ENCODE measurements at regions not wholly inside any gene's neighbourhood (a gene's known extent, or its start where the extent isn't known, plus 50 kb on each side); places are given as distances from the start of the nearest gene placed in this dataset.
"Not testable (repeated sequence)": the region's sequence is repeated elsewhere in the genome, so short reads cannot be mapped to it uniquely, and the experiment has no call there.

GRCh38 chr5:25002371-25002770, 357.6 kb upstream of the CDH10 start:
- DNase-seq: no peak

GRCh38 chr5:24999732-25000131, 355.0 kb upstream of the CDH10 start:
- DNase-seq: no peak

DNA sequence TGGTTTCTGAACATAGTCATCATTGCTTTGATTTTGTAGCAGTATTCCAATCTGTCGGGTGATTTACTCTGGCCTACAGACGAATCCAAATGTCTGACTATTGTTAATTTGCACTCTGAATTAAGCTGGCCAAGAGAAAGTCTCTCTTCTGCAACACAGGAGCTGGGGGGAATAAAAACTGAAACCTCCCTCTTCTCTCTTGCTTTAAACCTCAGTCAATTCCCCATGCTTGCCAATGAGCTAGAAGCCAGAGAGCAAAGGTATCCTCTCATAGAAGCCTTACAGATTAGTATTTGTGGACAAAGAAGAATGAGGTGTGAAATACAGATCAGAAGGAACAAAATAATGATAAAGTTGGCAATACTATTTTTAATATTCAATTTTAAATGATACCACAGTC, 353.9 kb upstream of the CDH10 start:
- DNase-seq: no peak

GRCh38 chr5:24986326-24986725, 341.5 kb upstream of the CDH10 start:
- no peak for DNase-seq

GRCh38 chr5:24978552-24978951, 333.8 kb upstream of the CDH10 start:
- not testable (repeated sequence) for DNase-seq

DNA sequence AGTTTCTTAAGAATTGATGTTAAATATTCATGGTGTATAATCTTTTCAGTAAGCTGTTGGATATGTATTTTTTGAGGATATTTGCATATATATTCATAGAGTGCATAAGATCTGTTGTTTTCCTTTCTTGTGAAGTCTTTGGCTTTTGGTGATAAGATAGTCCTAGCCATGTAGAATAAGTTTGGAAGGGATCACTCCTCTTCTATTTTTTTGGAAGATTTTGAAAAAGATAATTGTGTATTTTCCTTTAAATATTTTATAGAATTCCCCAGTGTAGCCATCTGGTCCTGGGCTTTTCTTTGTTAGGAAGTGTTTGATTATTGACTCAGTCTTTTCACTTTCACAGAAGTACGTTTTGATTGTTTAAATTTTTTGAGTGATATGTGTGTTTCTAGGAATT, 318.8 kb upstream of the CDH10 start:
- no peak for DNase-seq

- no peak for DNase-seq
Observed at GRCh38 chr5:24923400-24923799, 278.6 kb upstream of the CDH10 start.

DNA sequence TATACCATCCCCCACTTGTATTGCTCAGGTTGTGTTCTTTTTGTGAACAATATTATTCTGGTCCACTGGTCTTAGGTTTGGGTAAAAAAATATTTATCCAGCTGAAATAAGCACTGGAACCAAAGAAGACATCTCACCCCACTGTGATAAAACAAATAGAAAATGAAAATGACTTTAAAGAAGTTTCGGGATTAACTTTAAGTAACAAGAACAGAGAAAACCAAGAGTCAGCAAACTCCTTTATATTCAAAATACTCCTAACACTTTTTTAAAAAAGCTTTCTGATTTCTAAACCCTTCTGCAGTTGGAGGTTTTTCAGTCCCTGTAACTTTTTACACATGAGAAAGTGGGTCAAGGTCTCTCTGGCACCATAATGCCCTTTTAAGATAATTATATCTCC, 273.9 kb upstream of the CDH10 start:
- DNase-seq: no peak

DNA sequence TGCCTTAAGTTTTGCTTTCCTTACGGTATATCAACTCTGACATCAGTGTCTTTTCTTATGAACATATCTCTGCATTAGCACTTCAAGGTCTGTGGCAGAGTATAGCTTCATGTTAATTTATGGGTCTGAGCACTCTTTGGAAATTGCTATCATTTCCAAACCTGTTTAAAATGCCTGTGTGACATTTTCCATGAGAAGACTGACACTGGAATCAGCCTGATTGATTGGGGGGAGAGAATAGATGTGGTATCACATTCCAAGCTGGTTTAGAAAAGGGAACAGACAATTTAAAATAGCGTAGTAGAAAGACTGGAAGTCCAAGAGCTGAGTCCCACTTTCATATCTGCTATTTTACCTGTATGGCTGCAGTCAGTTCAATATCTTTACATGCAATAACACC, 272.1 kb upstream of the CDH10 start:
- no peak for DNase-seq

GRCh38 chr5:24909210-24909609, 264.4 kb upstream of the CDH10 start:
- DNase-seq: no peak

DNA sequence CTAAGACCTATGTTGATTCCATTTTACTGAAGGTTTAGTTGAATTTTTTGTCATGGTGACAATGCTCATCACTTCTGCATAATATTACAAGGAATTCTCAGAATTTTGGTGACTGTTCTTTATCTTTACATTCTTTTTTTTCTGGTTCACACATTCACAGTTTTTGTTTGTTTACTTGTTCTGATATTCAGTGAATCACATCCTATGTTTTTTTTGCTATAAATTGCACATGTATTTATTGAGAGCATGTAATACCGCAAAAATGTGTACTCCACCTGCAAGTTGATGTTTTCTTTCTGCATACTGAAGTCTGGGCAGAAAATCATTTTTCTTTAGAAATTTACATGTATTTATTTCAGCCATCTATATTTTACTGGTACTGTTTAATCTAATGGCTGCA, 261.9 kb upstream of the CDH10 start:
- no peak for DNase-seq

DNA sequence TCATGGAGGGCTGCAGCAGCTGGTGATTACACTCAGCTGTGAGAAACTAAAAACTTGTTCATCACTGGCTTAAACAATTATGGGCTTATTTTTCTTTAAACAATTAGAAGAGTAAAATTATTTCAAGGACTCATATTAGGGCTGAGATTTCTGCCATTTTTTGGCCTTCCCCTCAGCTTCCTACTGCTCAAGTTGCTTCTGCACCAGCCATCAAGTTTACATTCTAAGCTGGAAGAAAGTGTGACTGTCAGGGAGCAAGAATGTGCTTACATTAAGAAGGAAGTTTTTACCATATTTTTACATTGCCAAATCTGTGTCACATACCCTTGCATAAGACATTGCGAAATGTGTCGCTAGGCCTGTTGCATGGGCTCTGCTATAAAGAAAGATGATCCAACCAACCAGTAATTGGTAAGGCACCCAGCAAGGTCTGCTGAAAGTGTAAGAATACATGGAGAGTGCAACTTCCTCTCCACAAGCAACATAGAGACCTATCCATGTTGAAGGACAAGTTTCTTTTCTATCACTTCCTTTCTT, 260.3 kb upstream of the CDH10 start:
- no peak for DNase-seq

GRCh38 chr5:24899180-24899579, 254.4 kb upstream of the CDH10 start:
- no peak for DNase-seq

- DNase-seq: no peak
Observed at GRCh38 chr5:24864244-24864643, 219.5 kb upstream of the CDH10 start.

GRCh38 chr5:24862117-24862516, 217.3 kb upstream of the CDH10 start:
- no peak for DNase-seq

DNA sequence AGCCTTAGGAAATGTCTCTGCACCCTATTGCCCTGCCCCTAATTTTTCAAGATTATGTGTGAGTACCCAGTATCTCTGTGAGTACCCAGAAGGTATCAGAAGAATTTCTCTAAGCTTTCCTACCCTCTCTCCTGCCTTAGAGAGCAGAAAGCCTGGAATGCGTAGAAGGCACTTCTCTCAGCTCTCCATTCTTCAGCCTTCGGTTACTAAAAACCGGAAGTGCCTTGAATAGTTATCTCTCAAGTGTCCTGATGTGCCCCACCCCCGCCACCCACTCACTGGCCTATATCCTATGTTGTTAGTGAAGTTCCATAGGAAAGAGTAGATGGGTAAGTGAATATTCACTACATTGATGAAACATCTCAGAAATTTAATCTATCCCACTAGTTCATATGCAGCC, 210.7 kb upstream of the CDH10 start:
- DNase-seq: no peak

DNA sequence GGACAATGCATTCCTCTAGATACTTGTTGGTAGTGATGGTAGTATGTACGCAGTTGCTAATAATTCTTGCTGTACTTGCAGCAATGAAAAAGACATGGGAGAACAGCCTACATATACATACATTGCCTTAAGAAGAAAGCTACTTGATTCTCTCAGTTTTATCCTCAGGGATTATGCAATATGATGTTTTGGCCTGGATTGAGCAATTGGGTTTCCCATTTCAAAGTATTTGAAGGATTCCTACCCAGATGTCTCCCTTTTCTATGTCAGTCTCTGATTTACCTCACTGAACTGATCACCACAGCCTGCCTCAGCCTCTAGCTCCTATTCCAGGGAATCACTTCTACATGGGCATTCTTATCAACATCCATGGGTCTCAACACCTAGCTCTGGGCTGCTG, 210.1 kb upstream of the CDH10 start:
- DNase-seq: no peak

DNA sequence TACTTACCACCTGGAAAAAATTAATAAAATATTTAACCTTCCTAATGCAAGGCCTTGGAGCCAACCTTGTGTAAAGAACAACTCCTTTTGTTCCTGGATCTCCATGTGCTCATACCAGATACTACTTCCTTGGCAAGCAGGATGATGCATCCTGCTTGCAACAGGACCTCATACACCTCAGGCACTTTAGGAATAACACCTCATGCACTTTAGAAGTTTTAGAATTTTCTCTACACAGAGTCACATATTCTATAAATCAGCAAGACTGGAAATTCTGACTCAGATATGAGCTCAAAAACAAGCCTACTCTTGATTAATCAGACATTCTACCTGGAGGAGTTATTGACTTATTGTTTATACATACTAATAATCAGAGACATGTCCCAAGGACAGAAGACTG, 209.6 kb upstream of the CDH10 start:
- DNase-seq: no peak

DNA sequence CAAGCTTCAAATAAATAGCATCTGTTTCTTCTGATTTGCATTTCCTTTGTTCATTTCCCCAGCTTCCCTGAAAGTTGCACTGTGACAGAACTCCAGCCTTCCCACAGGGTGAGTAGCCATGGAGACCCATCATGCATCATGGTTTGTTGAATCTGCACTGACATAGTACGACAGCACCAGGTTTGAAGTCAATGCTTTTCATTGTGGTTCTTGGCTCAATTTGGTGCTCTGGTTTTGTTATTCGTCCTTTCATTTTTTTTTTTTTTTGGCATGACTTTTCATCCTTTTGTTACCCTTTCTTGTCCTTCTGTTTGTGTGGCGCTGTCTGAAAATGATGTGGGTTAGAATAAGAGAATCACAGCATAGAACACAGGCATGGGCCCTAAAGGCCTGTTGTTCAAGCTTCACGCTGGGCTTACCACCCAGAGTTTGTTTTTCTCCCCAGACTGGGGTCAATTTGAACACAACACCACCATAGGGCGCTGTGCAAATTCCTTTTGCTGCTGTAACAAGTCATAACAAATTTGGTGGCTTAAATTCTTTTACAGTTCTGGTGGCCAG, 206.2 kb upstream of the CDH10 start:
- no peak for DNase-seq

- no peak for DNase-seq
Observed at GRCh38 chr5:24849210-24849609, 204.4 kb upstream of the CDH10 start.

GRCh38 chr5:24831989-24832388, 187.2 kb upstream of the CDH10 start:
- DNase-seq: no peak

DNA sequence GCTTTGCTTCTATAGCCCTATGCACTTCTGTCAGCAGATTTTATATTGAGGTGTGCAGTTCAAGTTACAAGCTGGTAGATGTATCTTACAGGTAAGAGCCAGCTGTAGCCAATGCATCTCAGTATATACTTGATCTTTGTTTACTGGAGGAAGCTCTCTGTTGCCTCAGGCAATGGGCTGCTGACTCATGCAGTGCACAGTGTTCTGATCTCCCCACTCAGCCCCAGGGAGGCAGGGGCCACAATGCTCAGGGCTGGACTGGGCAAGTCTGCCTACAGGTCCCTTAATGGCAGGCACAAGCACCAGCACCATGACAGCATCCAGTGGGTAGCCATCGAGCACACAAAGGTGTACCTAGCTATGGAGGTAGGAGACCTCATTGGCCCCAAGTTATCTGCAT, 178.8 kb upstream of the CDH10 start:
- DNase-seq: no peak

- DNase-seq: no peak
Observed at GRCh38 chr5:24819841-24820240, 175.1 kb upstream of the CDH10 start.

DNA sequence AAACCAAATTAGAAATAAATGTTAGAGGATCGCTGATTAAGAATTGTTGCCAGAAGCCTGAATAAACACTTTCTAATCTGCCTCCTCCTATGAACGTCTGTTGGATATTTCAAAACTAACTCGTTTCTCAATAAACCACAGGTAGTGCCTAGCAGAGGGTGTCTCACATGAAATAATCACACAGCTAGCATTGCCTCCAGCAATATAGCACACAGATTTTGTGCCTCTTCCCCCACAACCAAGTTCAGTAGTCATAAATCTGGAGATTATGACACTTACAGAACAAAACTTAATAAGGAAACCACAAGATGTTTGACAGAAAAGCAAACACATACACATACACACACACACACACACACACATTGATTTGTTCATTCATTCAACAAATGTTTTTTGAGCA, 173.2 kb upstream of the CDH10 start:
- DNase-seq: no peak

DNA sequence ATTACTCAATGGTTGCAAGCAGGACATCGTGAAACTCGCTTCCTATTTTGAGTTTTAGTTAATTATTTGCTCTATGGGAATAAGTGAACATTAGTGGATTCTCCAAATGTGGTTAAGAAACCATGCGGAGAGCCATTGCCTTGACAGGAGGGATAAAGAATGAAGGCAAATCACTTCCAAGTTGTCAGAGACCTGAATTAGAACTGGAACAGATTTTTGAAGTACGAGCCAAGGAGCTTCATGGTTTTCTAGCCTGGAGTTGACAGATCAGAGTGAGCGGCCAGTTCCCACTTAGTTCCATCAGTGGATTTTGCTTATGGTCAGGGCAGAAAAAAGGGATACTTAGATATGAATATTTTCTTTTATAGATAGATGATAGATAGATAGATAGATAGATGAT, 171.4 kb upstream of the CDH10 start:
- no peak for DNase-seq

GRCh38 chr5:24805230-24805629, 160.5 kb upstream of the CDH10 start:
- DNase-seq: no peak
